ENCODE measurements at regions not wholly inside any gene's neighbourhood (a gene's known extent, or its start where the extent isn't known, plus 50 kb on each side); places are given as distances from the start of the nearest gene placed in this dataset.
"Not testable (repeated sequence)": the region's sequence is repeated elsewhere in the genome, so short reads cannot be mapped to it uniquely, and the experiment has no call there.

- peaks cover 7% of the 10 kb centered on the region for H3K9me3 ChIP-seq (ENCODE audit: insufficient read depth, low read depth, low read length)
- no peaks in the 10 kb centered on the region for H3K36me3 ChIP-seq (ENCODE audit: insufficient read depth, low read depth, low read length)
- H3K9ac ChIP-seq (ENCODE audit: low read depth, low read length): no peak overlapping the region
- H3K27ac ChIP-seq (ENCODE audit: low read length): no peak overlapping the region
- peaks cover 12% of the 10 kb centered on the region for H3K4me1 ChIP-seq (ENCODE audit: insufficient read depth, low read length)
- no peak overlapping the region for H3K4me3 ChIP-seq (ENCODE audit: low read length)
- no peaks in the 10 kb centered on the region for H3K27me3 ChIP-seq (ENCODE audit: insufficient read depth, low read length)
Observed at GRCh38 chr12:94916663-94917062, 86.8 kb downstream of the NDUFA12 start.

GRCh38 chr12:94909663-94910062 lies 93.8 kb downstream of the NDUFA12 start:
- Histone ChIP-seq H3K27ac (ENCODE audit: low read length) (no peak overlapping the region), H3K27me3 (ENCODE audit: insufficient read depth, low read length) (no peaks in the 10 kb centered on the region), H3K9me3 (ENCODE audit: insufficient read depth, low read depth, low read length) (peaks cover 21% of the 10 kb centered on the region), H3K4me3 (ENCODE audit: low read length) (no peak overlapping the region), H3K9ac (ENCODE audit: low read depth, low read length) (no peak overlapping the region), H3K36me3 (ENCODE audit: insufficient read depth, low read depth, low read length) (no peaks in the 10 kb centered on the region), H3K4me1 (ENCODE audit: insufficient read depth, low read length) (no peaks in the 10 kb centered on the region)

GRCh38 chr12:94905749-94906148 lies 97.7 kb downstream of the NDUFA12 start:
- H3K9me3 ChIP-seq (ENCODE audit: insufficient read depth, low read depth, low read length): peaks cover 14% of the 10 kb centered on the region; the same call in 1 of the 2 replicates
- H3K9ac ChIP-seq (ENCODE audit: low read depth, low read length); H3K27me3 ChIP-seq (ENCODE audit: insufficient read depth, low read length); H3K4me3 ChIP-seq (ENCODE audit: low read length); H3K27ac ChIP-seq (ENCODE audit: low read length); H3K36me3 ChIP-seq (ENCODE audit: insufficient read depth, low read depth, low read length); H3K4me1 ChIP-seq (ENCODE audit: insufficient read depth, low read length): not testable (repeated sequence)

- Histone ChIP-seq H3K4me1 (ENCODE audit: insufficient read depth, low read length) (no peaks in the 10 kb centered on the region), H3K27me3 (ENCODE audit: insufficient read depth, low read length) (no peaks in the 10 kb centered on the region), H3K4me3 (ENCODE audit: low read length) (no peak overlapping the region), H3K9ac (ENCODE audit: low read depth, low read length) (no peak overlapping the region), H3K27ac (ENCODE audit: low read length) (no peak overlapping the region), H3K36me3 (ENCODE audit: insufficient read depth, low read depth, low read length) (no peaks in the 10 kb centered on the region), H3K9me3 (ENCODE audit: insufficient read depth, low read depth, low read length) (peaks cover 7% of the 10 kb centered on the region; the same call in 1 of the 2 replicates)
Observed at GRCh38 chr12:94900496-94900895, 103.0 kb downstream of the NDUFA12 start.

GRCh38 chr12:94898388-94898787 lies 105.1 kb downstream of the NDUFA12 start:
- no peaks in the 10 kb centered on the region for H3K9me3 ChIP-seq (ENCODE audit: insufficient read depth, low read depth, low read length)
- H3K4me3 ChIP-seq (ENCODE audit: low read length): no peak overlapping the region
- no peaks in the 10 kb centered on the region for H3K27me3 ChIP-seq (ENCODE audit: insufficient read depth, low read length)
- H3K9ac ChIP-seq (ENCODE audit: low read depth, low read length): no peak overlapping the region
- no peaks in the 10 kb centered on the region for H3K36me3 ChIP-seq (ENCODE audit: insufficient read depth, low read depth, low read length)
- H3K4me1 ChIP-seq (ENCODE audit: insufficient read depth, low read length): no peaks in the 10 kb centered on the region
- H3K27ac ChIP-seq (ENCODE audit: low read length): no peak overlapping the region

GRCh38 chr12:94892544-94893267 lies 110.8 kb downstream of the NDUFA12 start:
- no peaks in the 10 kb centered on the region for H3K27me3 ChIP-seq (ENCODE audit: insufficient read depth, low read length)
- H3K9me3 ChIP-seq (ENCODE audit: insufficient read depth, low read depth, low read length): no peaks in the 10 kb centered on the region
- no peaks in the 10 kb centered on the region for H3K4me1 ChIP-seq (ENCODE audit: insufficient read depth, low read length)
- H3K4me3 ChIP-seq (ENCODE audit: low read length): no peak overlapping the region
- H3K36me3 ChIP-seq (ENCODE audit: insufficient read depth, low read depth, low read length): no peaks in the 10 kb centered on the region
- H3K27ac ChIP-seq (ENCODE audit: low read length): no peak overlapping the region
- no peak overlapping the region for H3K9ac ChIP-seq (ENCODE audit: low read depth, low read length)

GRCh38 chr12:94889445-94890210 lies 113.9 kb downstream of the NDUFA12 start:
- no peaks in the 10 kb centered on the region for H3K4me1 ChIP-seq (ENCODE audit: insufficient read depth, low read length)
- no peak overlapping the region for H3K9ac ChIP-seq (ENCODE audit: low read depth, low read length)
- no peaks in the 10 kb centered on the region for H3K9me3 ChIP-seq (ENCODE audit: insufficient read depth, low read depth, low read length)
- no peak overlapping the region for H3K4me3 ChIP-seq (ENCODE audit: low read length)
- H3K36me3 ChIP-seq (ENCODE audit: insufficient read depth, low read depth, low read length): no peaks in the 10 kb centered on the region
- no peaks in the 10 kb centered on the region for H3K27me3 ChIP-seq (ENCODE audit: insufficient read depth, low read length)
- H3K27ac ChIP-seq (ENCODE audit: low read length): no peak overlapping the region

- H3K9ac ChIP-seq (ENCODE audit: low read depth, low read length): no peak overlapping the region
- H3K4me3 ChIP-seq (ENCODE audit: low read length): no peak overlapping the region
- peaks cover 20% of the 10 kb centered on the region for H3K27me3 ChIP-seq (ENCODE audit: insufficient read depth, low read length)
- H3K27ac ChIP-seq (ENCODE audit: low read length): no peak overlapping the region
- no peaks in the 10 kb centered on the region for H3K36me3 ChIP-seq (ENCODE audit: insufficient read depth, low read depth, low read length)
- H3K4me1 ChIP-seq (ENCODE audit: insufficient read depth, low read length): no peaks in the 10 kb centered on the region
- no peaks in the 10 kb centered on the region for H3K9me3 ChIP-seq (ENCODE audit: insufficient read depth, low read depth, low read length)
Observed at GRCh38 chr12:94879542-94879941, 124.0 kb downstream of the NDUFA12 start.

- Histone ChIP-seq H3K9me3 (ENCODE audit: insufficient read depth, low read depth, low read length) (no peaks in the 10 kb centered on the region; the same call in 1 of the 2 replicates), H3K27ac (ENCODE audit: low read length) (no peak overlapping the region), H3K4me3 (ENCODE audit: low read length) (no peak overlapping the region), H3K36me3 (ENCODE audit: insufficient read depth, low read depth, low read length) (no peaks in the 10 kb centered on the region), H3K4me1 (ENCODE audit: insufficient read depth, low read length) (peaks cover 3% of the 10 kb centered on the region; the same call in 1 of the 2 replicates), H3K9ac (ENCODE audit: low read depth, low read length) (no peak overlapping the region), H3K27me3 (ENCODE audit: insufficient read depth, low read length) (peaks cover 59% of the 10 kb centered on the region)
Observed at GRCh38 chr12:94875525-94875924, 128.0 kb downstream of the NDUFA12 start.

GRCh38 chr12:94874518-94875302 lies 128.8 kb downstream of the NDUFA12 start:
- peaks cover 62% of the 10 kb centered on the region for H3K27me3 ChIP-seq (ENCODE audit: insufficient read depth, low read length)
- H3K9me3 ChIP-seq (ENCODE audit: insufficient read depth, low read depth, low read length): no peaks in the 10 kb centered on the region; the same call in 1 of the 2 replicates
- no peaks in the 10 kb centered on the region for H3K36me3 ChIP-seq (ENCODE audit: insufficient read depth, low read depth, low read length)
- H3K9ac ChIP-seq (ENCODE audit: low read depth, low read length): no peak overlapping the region
- H3K4me1 ChIP-seq (ENCODE audit: insufficient read depth, low read length): peaks cover 3% of the 10 kb centered on the region; the same call in 1 of the 2 replicates
- H3K27ac ChIP-seq (ENCODE audit: low read length): no peak overlapping the region
- peak overlapping the region; percentile 71 for H3K4me3 ChIP-seq (ENCODE audit: low read length)

GRCh38 chr12:94873734-94874517 lies 129.6 kb downstream of the NDUFA12 start:
- peaks cover 3% of the 10 kb centered on the region; the same call in 1 of the 2 replicates for H3K4me1 ChIP-seq (ENCODE audit: insufficient read depth, low read length)
- H3K9ac ChIP-seq (ENCODE audit: low read depth, low read length): no peak overlapping the region
- H3K4me3 ChIP-seq (ENCODE audit: low read length): peak overlapping the region; percentile 71
- no peaks in the 10 kb centered on the region; the same call in 1 of the 2 replicates for H3K9me3 ChIP-seq (ENCODE audit: insufficient read depth, low read depth, low read length)
- H3K36me3 ChIP-seq (ENCODE audit: insufficient read depth, low read depth, low read length): no peaks in the 10 kb centered on the region
- peaks cover 62% of the 10 kb centered on the region for H3K27me3 ChIP-seq (ENCODE audit: insufficient read depth, low read length)
- no peak overlapping the region for H3K27ac ChIP-seq (ENCODE audit: low read length)

All from iPS-20b (cell line).